ENCODE measurements at regions not wholly inside any gene's neighbourhood (a gene's known extent, or its start where the extent isn't known, plus 50 kb on each side); places are given as distances from the start of the nearest gene placed in this dataset.

- TF ChIP-seq CTCF (IDR thresholded peaks at IDR 0.05) (no peak), POLR2A (IDR thresholded peaks at IDR 0.05) (no peak)
Measured at GRCh38 chr3:87136066-87136596, 91.0 kb upstream of the CHMP2B start.

Data from adrenal gland (tissue), 5 donors.